ENCODE measurements at regions not wholly inside any gene's neighbourhood (a gene's known extent, or its start where the extent isn't known, plus 50 kb on each side); places are given as distances from the start of the nearest gene placed in this dataset.
A peak's percentile ranks its signal among the peaks of the same experiment; 100 is the strongest.

- no peaks in the 10 kb centered on the region for H3K4me1 Mint-ChIP-seq
- H3K36me3 Mint-ChIP-seq (ENCODE audit: low read depth) = no peaks in the 10 kb centered on the region
- H3K27me3 Mint-ChIP-seq = no peaks in the 10 kb centered on the region
- POLR2A ChIA-PET = no interaction called here
- no peaks in the 10 kb centered on the region for H3K9me3 Mint-ChIP-seq
- CTCF ChIA-PET = interaction anchor here (0.6 kb wide), 1 partner anchor 24 kb away, joined by 3 read pairs; no protein-coding TSS in a partner anchor
- H3K4me3 Mint-ChIP-seq = no peak overlapping the region
- no peak overlapping the region for H3K27ac Mint-ChIP-seq
- no peak for DNase-seq
These were observed 282.8 kb upstream of the C9orf72 start for GRCh38 chr9:27856054-27856453.

- Mint-ChIP-seq H3K27ac (no peak overlapping the region), H3K4me1 (no peaks in the 10 kb centered on the region), H3K36me3 (ENCODE audit: low read depth) (no peaks in the 10 kb centered on the region), H3K27me3 (no peaks in the 10 kb centered on the region), H3K4me3 (no peak overlapping the region), H3K9me3 (no peaks in the 10 kb centered on the region)
- ChIA-PET CTCF (no interaction called here), POLR2A (no interaction called here)
- no peak for DNase-seq
These were observed 283.5 kb upstream of the C9orf72 start for GRCh38 chr9:27856748-27857147.

- CTCF ChIA-PET = no interaction called here
- POLR2A ChIA-PET = no interaction called here
- no peak for DNase-seq
- H3K27ac Mint-ChIP-seq = no peak overlapping the region
- no peaks in the 10 kb centered on the region for H3K9me3 Mint-ChIP-seq
- no peaks in the 10 kb centered on the region for H3K27me3 Mint-ChIP-seq
- H3K36me3 Mint-ChIP-seq (ENCODE audit: low read depth) = no peaks in the 10 kb centered on the region
- no peak overlapping the region for H3K4me3 Mint-ChIP-seq
- H3K4me1 Mint-ChIP-seq = no peaks in the 10 kb centered on the region
These were observed 288.6 kb upstream of the C9orf72 start for GRCh38 chr9:27861887-27862286.

- H3K36me3 Mint-ChIP-seq (ENCODE audit: low read depth) = no peaks in the 10 kb centered on the region
- no peak for DNase-seq
- H3K27ac Mint-ChIP-seq = no peak overlapping the region
- no peak overlapping the region for H3K4me3 Mint-ChIP-seq
- CTCF ChIA-PET = no interaction called here
- POLR2A ChIA-PET = no interaction called here
- H3K9me3 Mint-ChIP-seq = no peaks in the 10 kb centered on the region
- H3K4me1 Mint-ChIP-seq = no peaks in the 10 kb centered on the region
- H3K27me3 Mint-ChIP-seq = no peaks in the 10 kb centered on the region
These were observed 291.6 kb upstream of the C9orf72 start for GRCh38 chr9:27864644-27865438.

- POLR2A ChIA-PET = no interaction called here
These were observed 293.5 kb upstream of the C9orf72 start for GRCh38 chr9:27866741-27867140.

GRCh38 chr9:27870404-27870803 lies 297.1 kb upstream of the C9orf72 start:
- Mint-ChIP-seq H3K9me3 (peaks cover 2% of the 10 kb centered on the region), H3K36me3 (ENCODE audit: low read depth) (no peaks in the 10 kb centered on the region), H3K27me3 (no peaks in the 10 kb centered on the region), H3K4me3 (no peak overlapping the region), H3K4me1 (no peaks in the 10 kb centered on the region), H3K27ac (no peak overlapping the region)
- no peak for DNase-seq
- POLR2A ChIA-PET = no interaction called here
- CTCF ChIA-PET = no interaction called here

More at GRCh38 chr9:27866741-27867140, 293.5 kb upstream of the C9orf72 start:
- DNase-seq = no peak
- CTCF ChIA-PET = no interaction called here
- no peaks in the 10 kb centered on the region for H3K4me1 Mint-ChIP-seq
- H3K4me3 Mint-ChIP-seq = no peak overlapping the region
- no peaks in the 10 kb centered on the region for H3K36me3 Mint-ChIP-seq (ENCODE audit: low read depth)
- no peaks in the 10 kb centered on the region for H3K27me3 Mint-ChIP-seq
- H3K27ac Mint-ChIP-seq = no peak overlapping the region
- no peaks in the 10 kb centered on the region for H3K9me3 Mint-ChIP-seq

GRCh38 chr9:27880156-27880555 lies 306.9 kb upstream of the C9orf72 start:
- Mint-ChIP-seq H3K4me1 (no peaks in the 10 kb centered on the region), H3K36me3 (ENCODE audit: low read depth) (no peaks in the 10 kb centered on the region), H3K4me3 (no peak overlapping the region), H3K27me3 (no peaks in the 10 kb centered on the region), H3K9me3 (no peaks in the 10 kb centered on the region), H3K27ac (no peak overlapping the region)
- ChIA-PET POLR2A (no interaction called here), CTCF (interaction anchor here (0.6 kb wide), 1 partner anchor 24 kb away, joined by 3 read pairs; no protein-coding TSS in a partner anchor)
- DNase-seq = no peak

GRCh38 chr9:27880635-27881034 lies 307.4 kb upstream of the C9orf72 start:
- Mint-ChIP-seq H3K27me3 (no peaks in the 10 kb centered on the region), H3K4me1 (no peaks in the 10 kb centered on the region), H3K4me3 (no peak overlapping the region), H3K36me3 (ENCODE audit: low read depth) (no peaks in the 10 kb centered on the region), H3K27ac (no peak overlapping the region), H3K9me3 (no peaks in the 10 kb centered on the region)
- ChIA-PET POLR2A (no interaction called here), CTCF (no interaction called here)
- DNase-seq = no peak

- peak; percentile 38 for DNase-seq
- no peaks in the 10 kb centered on the region for H3K4me1 Mint-ChIP-seq
- H3K4me3 Mint-ChIP-seq = no peak overlapping the region
- CTCF ChIA-PET = interaction anchor here (0.6 to 0.9 kb wide), 3 partner anchors 111 to 524 kb away, joined by 3 to 11 read pairs (median 4); no protein-coding TSS in a partner anchor
- no peaks in the 10 kb centered on the region for H3K27me3 Mint-ChIP-seq
- POLR2A ChIA-PET = no interaction called here
- no peaks in the 10 kb centered on the region for H3K9me3 Mint-ChIP-seq
- no peak overlapping the region for H3K27ac Mint-ChIP-seq
- no peaks in the 10 kb centered on the region for H3K36me3 Mint-ChIP-seq (ENCODE audit: low read depth)
These were observed 315.5 kb upstream of the C9orf72 start for GRCh38 chr9:27888661-27889295.

- Mint-ChIP-seq H3K9me3 (no peaks in the 10 kb centered on the region), H3K4me3 (no peak overlapping the region), H3K36me3 (ENCODE audit: low read depth) (no peaks in the 10 kb centered on the region), H3K27me3 (no peaks in the 10 kb centered on the region), H3K27ac (no peak overlapping the region), H3K4me1 (no peaks in the 10 kb centered on the region)
- ChIA-PET CTCF (interaction anchor here (0.6 kb wide), 1 partner anchor 57 kb away, joined by 5 read pairs; no protein-coding TSS in a partner anchor), POLR2A (no interaction called here)
- no peak for DNase-seq
These were observed 351.2 kb upstream of the C9orf72 start for GRCh38 chr9:27924502-27924901.

GRCh38 chr9:27925815-27926214 lies 352.5 kb upstream of the C9orf72 start:
- no peaks in the 10 kb centered on the region for H3K27me3 Mint-ChIP-seq
- POLR2A ChIA-PET = no interaction called here

GRCh38 chr9:27929841-27930240 lies 356.6 kb upstream of the C9orf72 start:
- H3K4me1 Mint-ChIP-seq = no peaks in the 10 kb centered on the region
- no peak overlapping the region for H3K4me3 Mint-ChIP-seq
- CTCF ChIA-PET = no interaction called here
- no peaks in the 10 kb centered on the region for H3K27me3 Mint-ChIP-seq
- POLR2A ChIA-PET = no interaction called here
- no peaks in the 10 kb centered on the region for H3K36me3 Mint-ChIP-seq (ENCODE audit: low read depth)
- H3K27ac Mint-ChIP-seq = no peak overlapping the region
- DNase-seq = no peak
- no peaks in the 10 kb centered on the region for H3K9me3 Mint-ChIP-seq

More at GRCh38 chr9:27925815-27926214, 352.5 kb upstream of the C9orf72 start:
- Mint-ChIP-seq H3K4me1 (no peaks in the 10 kb centered on the region), H3K27ac (no peak overlapping the region), H3K4me3 (no peak overlapping the region), H3K9me3 (no peaks in the 10 kb centered on the region), H3K36me3 (ENCODE audit: low read depth) (no peaks in the 10 kb centered on the region)
- CTCF ChIA-PET = no interaction called here
- no peak for DNase-seq

- H3K36me3 Mint-ChIP-seq (ENCODE audit: low read depth) = no peaks in the 10 kb centered on the region
- no peaks in the 10 kb centered on the region for H3K27me3 Mint-ChIP-seq
- H3K9me3 Mint-ChIP-seq = no peaks in the 10 kb centered on the region
- CTCF ChIA-PET = no interaction called here
- H3K4me1 Mint-ChIP-seq = no peaks in the 10 kb centered on the region
- H3K27ac Mint-ChIP-seq = no peak overlapping the region
- no peak overlapping the region for H3K4me3 Mint-ChIP-seq
- no peak for DNase-seq
- POLR2A ChIA-PET = no interaction called here
These were observed 360.1 kb upstream of the C9orf72 start for GRCh38 chr9:27933210-27934025.

Data from activated CD4-positive, alpha-beta memory T cell treated with anti-CD3 and anti-CD28 coated beads, Interleukin-2, amount 10 ng/mL, durations not matched to agents 7 days and 5 days (primary cell).